Keratinocyte (primary cell): ENCODE measurements at regions not wholly inside any gene's neighbourhood (a gene's known extent, or its start where the extent isn't known, plus 50 kb on each side); places are given as distances from the start of the nearest gene placed in this dataset.

Experiments used
- DNase-seq: peaks from one replicate; pipeline ENCODE4 v3.0.0-alpha.2; 2011; ENCODE audit warnings: low read depth, missing footprints, low spot score
- FAIRE-seq: peaks from 2 replicates; lab custom pipeline; 2011; peaks lifted over from hg19 to GRCh38; lab: Jason Lieb, UNC
- H2AFZ ChIP-seq: 2 replicates; pipeline ENCODE4 v1.6.0; 2012; ENCODE audit warnings: low read length, control low read depth, inconsistent platforms; ENCODE audit not compliant: control insufficient read depth
- H3K27ac ChIP-seq: 2 replicates; pipeline ENCODE4 v1.5.1; 2011; ENCODE audit warnings: low read length; ENCODE audit not compliant: control insufficient read depth, insufficient read depth
- H3K27me3 ChIP-seq: 3 replicates; pipeline ENCODE4 v1.6.0; 2011; ENCODE audit warnings: low read length; ENCODE audit not compliant: control insufficient read depth, insufficient read depth; ENCODE audit errors: extremely low read depth
- H3K36me3 ChIP-seq, 2 experiments: 2 replicates in 1 of 2; 3 replicates in 1 of 2; pipeline ENCODE4 v1.5.1; 2011; ENCODE audit warnings: low read length in 2 of 2, mild to moderate bottlenecking in 1 of 2; ENCODE audit not compliant: control insufficient read depth in 2 of 2, insufficient read depth in 2 of 2; ENCODE audit errors: extremely low read depth in 1 of 2
- H3K4me1 ChIP-seq: 3 replicates; pipeline ENCODE4 v1.5.1; 2011; ENCODE audit warnings: low read length; ENCODE audit not compliant: control insufficient read depth, insufficient read depth; ENCODE audit errors: extremely low read depth
- H3K4me2 ChIP-seq: 3 replicates; pipeline ENCODE4 v1.6.0; 2011; ENCODE audit warnings: low read depth, low read length; ENCODE audit not compliant: control insufficient read depth, insufficient read depth; ENCODE audit errors: extremely low read depth
- H3K4me3 ChIP-seq, 3 experiments: fragments of 200-600 bp in 1 of 3; sonication (generic) in 1 of 3; 2 replicates in 2 of 3; 3 replicates in 1 of 3; pipeline ENCODE4 v1.5.1; 2011 to 2016; ENCODE audit warnings: low read length in 3 of 3, mild to moderate bottlenecking in 3 of 3, control low read depth in 2 of 3, inconsistent platforms in 1 of 3, low read depth in 1 of 3, mixed read lengths in 1 of 3, mixed run types in 1 of 3, moderate library complexity in 1 of 3; ENCODE audit not compliant: control insufficient read depth in 2 of 3, insufficient read depth in 2 of 3; ENCODE audit errors: extremely low read depth in 1 of 3
- H3K79me2 ChIP-seq: 2 replicates; pipeline ENCODE4 v1.6.0; 2012; ENCODE audit warnings: low read length; ENCODE audit not compliant: control insufficient read depth, insufficient read depth
- H3K9ac ChIP-seq: 3 replicates; pipeline ENCODE4 v1.6.0; 2011; ENCODE audit warnings: low read length; ENCODE audit not compliant: control insufficient read depth, insufficient read depth; ENCODE audit errors: extremely low read depth
- H3K9me1 ChIP-seq: 3 replicates; pipeline ENCODE4 v1.6.0; 2011; ENCODE audit warnings: low read length; ENCODE audit not compliant: control insufficient read depth, insufficient read depth; ENCODE audit errors: extremely low read depth
- H3K9me3 ChIP-seq: 2 replicates; pipeline ENCODE4 v1.5.1; 2012; ENCODE audit warnings: low read depth, low read length; ENCODE audit not compliant: control insufficient read depth
- H4K20me1 ChIP-seq: 3 replicates; pipeline ENCODE4 v1.6.0; 2011; ENCODE audit warnings: low read length; ENCODE audit not compliant: control insufficient read depth, insufficient read depth; ENCODE audit errors: extremely low read depth
- CTCF ChIP-seq, 3 experiments: IDR thresholded peaks in 1 of 3; conservative IDR thresholded peaks in 1 of 3; optimal IDR thresholded peaks in 1 of 3; 2 replicates in 2 of 3; 3 replicates in 1 of 3; pipeline versions ENCODE3 to v1.5.1; 2011; ENCODE audit warnings: low read length in 3 of 3, mild to moderate bottlenecking in 3 of 3, moderate library complexity in 2 of 3, control low read depth in 1 of 3, inconsistent platforms in 1 of 3; ENCODE audit not compliant: insufficient read depth in 2 of 3; ENCODE audit errors: extremely low read depth in 1 of 3
- EZH2 ChIP-seq: IDR thresholded peaks from one replicate; pipeline ENCODE4 v1.6.1; 2012; ENCODE audit warnings: inconsistent platforms, mild to moderate bottlenecking, low read length, moderate library complexity
- dilution Hi-C: fragments of 300-500 bp; cut with MboI; formaldehyde crosslinking; loops from one replicate; pipeline ENCODE4 v1.7.0; 2020; ENCODE audit warnings: low sequenced_read_pairs; ENCODE audit not compliant: extremely low pct_ligation_motif_present

- no peak overlapping the region for H3K4me2 ChIP-seq
- H3K4me1 ChIP-seq: no peaks in the 10 kb centered on the region
- H3K9ac ChIP-seq: no peak overlapping the region
- H3K27me3 ChIP-seq: no peaks in the 10 kb centered on the region
- H3K4me3 ChIP-seq: no peak overlapping the region
- H3K27ac ChIP-seq: no peak overlapping the region
- H4K20me1 ChIP-seq: no peaks in the 10 kb centered on the region
- FAIRE-seq (no peak), DNase-seq (no peak)
- no peaks in the 10 kb centered on the region for H3K9me3 ChIP-seq
- dilution Hi-C loops: no loop called here
- no peaks in the 10 kb centered on the region for H3K79me2 ChIP-seq
- H3K36me3 ChIP-seq: no peaks in the 10 kb centered on the region
- H2AFZ ChIP-seq: no peak overlapping the region
- TF ChIP-seq EZH2: no peak
- TF ChIP-seq CTCF (optimal IDR thresholded peaks at IDR 0.05 in 1 of 3, IDR thresholded peaks at IDR 0.05 in 1 of 3, conservative IDR thresholded peaks at IDR 0.05 in 1 of 3; ENCODE audit: extremely low read depth in 1 of 3, insufficient read depth in 2 of 3, low read length in 3 of 3): no peak
- H3K9me1 ChIP-seq: no peaks in the 10 kb centered on the region
These were observed 1501.5 kb downstream of the EFNB2 start for GRCh38 chr13:105033999-105034398.

- no peak overlapping the region for H3K27ac ChIP-seq
- H4K20me1 ChIP-seq: no peaks in the 10 kb centered on the region
- dilution Hi-C loops: no loop called here
- no peaks in the 10 kb centered on the region for H3K4me1 ChIP-seq
- no peak for TF ChIP-seq EZH2
- TF ChIP-seq CTCF (optimal IDR thresholded peaks at IDR 0.05 in 1 of 3, IDR thresholded peaks at IDR 0.05 in 1 of 3, conservative IDR thresholded peaks at IDR 0.05 in 1 of 3; ENCODE audit: extremely low read depth in 1 of 3, insufficient read depth in 2 of 3, low read length in 3 of 3): no peak
- no peak overlapping the region for H3K9ac ChIP-seq
- no peaks in the 10 kb centered on the region for H3K9me1 ChIP-seq
- H3K36me3 ChIP-seq: no peaks in the 10 kb centered on the region
- FAIRE-seq (no peak), DNase-seq (no peak)
- no peak overlapping the region for H3K4me2 ChIP-seq
- no peak overlapping the region for H3K4me3 ChIP-seq
- H3K27me3 ChIP-seq: no peaks in the 10 kb centered on the region
- H3K79me2 ChIP-seq: no peaks in the 10 kb centered on the region
- H3K9me3 ChIP-seq: no peaks in the 10 kb centered on the region
- H2AFZ ChIP-seq: no peak overlapping the region
These were observed 1504.2 kb downstream of the EFNB2 start for GRCh38 chr13:105031306-105031705.
